ENCODE measurements at regions not wholly inside any gene's neighbourhood (a gene's known extent, or its start where the extent isn't known, plus 50 kb on each side); places are given as distances from the start of the nearest gene placed in this dataset.

DNA sequence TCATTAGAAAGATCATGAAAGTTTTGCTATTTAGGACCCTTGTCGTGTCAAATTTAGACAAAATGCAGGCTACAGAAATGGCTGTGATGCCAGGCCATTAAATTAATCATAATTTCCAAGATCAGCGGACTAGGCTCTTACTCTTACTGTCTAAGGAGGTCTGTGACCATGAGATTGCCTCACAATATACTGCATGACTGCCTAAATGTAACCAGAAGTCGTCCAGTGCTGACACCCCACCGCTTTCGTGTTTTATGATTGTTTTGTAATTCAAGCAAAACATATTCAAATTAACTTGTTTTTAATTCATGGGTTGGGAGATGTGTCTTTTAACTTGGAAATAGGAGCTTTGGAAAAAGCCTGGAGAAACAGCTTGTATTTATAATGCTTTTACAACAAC lies 947.5 kb downstream of the BRINP3 start:
- TF ChIP-seq, protein P1, sequence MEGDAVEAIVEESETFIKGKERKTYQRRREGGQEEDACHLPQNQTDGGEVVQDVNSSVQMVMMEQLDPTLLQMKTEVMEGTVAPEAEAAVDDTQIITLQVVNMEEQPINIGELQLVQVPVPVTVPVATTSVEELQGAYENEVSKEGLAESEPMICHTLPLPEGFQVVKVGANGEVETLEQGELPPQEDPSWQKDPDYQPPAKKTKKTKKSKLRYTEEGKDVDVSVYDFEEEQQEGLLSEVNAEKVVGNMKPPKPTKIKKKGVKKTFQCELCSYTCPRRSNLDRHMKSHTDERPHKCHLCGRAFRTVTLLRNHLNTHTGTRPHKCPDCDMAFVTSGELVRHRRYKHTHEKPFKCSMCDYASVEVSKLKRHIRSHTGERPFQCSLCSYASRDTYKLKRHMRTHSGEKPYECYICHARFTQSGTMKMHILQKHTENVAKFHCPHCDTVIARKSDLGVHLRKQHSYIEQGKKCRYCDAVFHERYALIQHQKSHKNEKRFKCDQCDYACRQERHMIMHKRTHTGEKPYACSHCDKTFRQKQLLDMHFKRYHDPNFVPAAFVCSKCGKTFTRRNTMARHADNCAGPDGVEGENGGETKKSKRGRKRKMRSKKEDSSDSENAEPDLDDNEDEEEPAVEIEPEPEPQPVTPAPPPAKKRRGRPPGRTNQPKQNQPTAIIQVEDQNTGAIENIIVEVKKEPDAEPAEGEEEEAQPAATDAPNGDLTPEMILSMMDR (IDR thresholded peaks at IDR 0.05), result no peak
- no peak for TF ChIP-seq ZFX (IDR thresholded peaks at IDR 0.05; ENCODE audit: borderline replicate concordance)

Data from 22Rv1 (cell line).